ENCODE measurements at regions not wholly inside any gene's neighbourhood (a gene's known extent, or its start where the extent isn't known, plus 50 kb on each side); places are given as distances from the start of the nearest gene placed in this dataset.
"Not testable (repeated sequence)": the region's sequence is repeated elsewhere in the genome, so short reads cannot be mapped to it uniquely, and the experiment has no call there.

- DNase-seq (ENCODE audit: insufficient read length) (no peak), FAIRE-seq (no peak)
- no peak for TF ChIP-seq POLR2AphosphoS5 (IDR thresholded peaks at IDR 0.05; ENCODE audit: low read depth, low read length)
- no peak for TF ChIP-seq TAF1 (IDR thresholded peaks at IDR 0.05; ENCODE audit: borderline replicate concordance, low read depth, low read length)
- no peak for TF ChIP-seq POLR2A (IDR thresholded peaks at IDR 0.05; ENCODE audit: low read depth, low read length)
These were observed 353.1 kb upstream of the CXADR start for GRCh38 chr21:17159697-17160096.

GRCh38 chr21:17185674-17186073, 327.2 kb upstream of the CXADR start:
- FAIRE-seq = no peak
- no peak for DNase-seq (ENCODE audit: insufficient read length)
- no peak for TF ChIP-seq TAF1 (IDR thresholded peaks at IDR 0.05; ENCODE audit: borderline replicate concordance, low read depth, low read length)
- no peak for TF ChIP-seq POLR2A (IDR thresholded peaks at IDR 0.05; ENCODE audit: low read depth, low read length)
- no peak for TF ChIP-seq POLR2AphosphoS5 (IDR thresholded peaks at IDR 0.05; ENCODE audit: low read depth, low read length)

DNA sequence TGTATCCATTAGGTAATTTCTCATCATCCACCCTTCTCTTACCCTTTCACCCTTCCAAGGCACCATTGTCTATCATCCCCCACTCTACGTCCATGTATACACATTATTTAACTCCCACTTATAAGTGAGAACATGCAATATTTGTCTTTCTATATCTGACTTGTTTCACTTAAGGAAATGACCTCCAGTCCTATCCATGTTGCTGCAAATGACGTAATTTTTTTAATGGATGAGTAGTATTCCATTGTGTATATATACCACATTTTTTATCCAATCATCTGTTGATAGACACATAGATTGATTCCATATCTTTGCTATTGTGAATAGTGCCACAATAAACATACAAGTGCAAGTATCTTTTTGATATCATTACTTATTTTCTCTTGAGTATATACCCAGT, 322.9 kb upstream of the CXADR start:
- DNase-seq (ENCODE audit: insufficient read length) (no peak), FAIRE-seq (no peak)
- TF ChIP-seq POLR2A (IDR thresholded peaks at IDR 0.05; ENCODE audit: low read depth, low read length) (no peak), TAF1 (IDR thresholded peaks at IDR 0.05; ENCODE audit: borderline replicate concordance, low read depth, low read length) (no peak), POLR2AphosphoS5 (IDR thresholded peaks at IDR 0.05; ENCODE audit: low read depth, low read length) (no peak)

DNA sequence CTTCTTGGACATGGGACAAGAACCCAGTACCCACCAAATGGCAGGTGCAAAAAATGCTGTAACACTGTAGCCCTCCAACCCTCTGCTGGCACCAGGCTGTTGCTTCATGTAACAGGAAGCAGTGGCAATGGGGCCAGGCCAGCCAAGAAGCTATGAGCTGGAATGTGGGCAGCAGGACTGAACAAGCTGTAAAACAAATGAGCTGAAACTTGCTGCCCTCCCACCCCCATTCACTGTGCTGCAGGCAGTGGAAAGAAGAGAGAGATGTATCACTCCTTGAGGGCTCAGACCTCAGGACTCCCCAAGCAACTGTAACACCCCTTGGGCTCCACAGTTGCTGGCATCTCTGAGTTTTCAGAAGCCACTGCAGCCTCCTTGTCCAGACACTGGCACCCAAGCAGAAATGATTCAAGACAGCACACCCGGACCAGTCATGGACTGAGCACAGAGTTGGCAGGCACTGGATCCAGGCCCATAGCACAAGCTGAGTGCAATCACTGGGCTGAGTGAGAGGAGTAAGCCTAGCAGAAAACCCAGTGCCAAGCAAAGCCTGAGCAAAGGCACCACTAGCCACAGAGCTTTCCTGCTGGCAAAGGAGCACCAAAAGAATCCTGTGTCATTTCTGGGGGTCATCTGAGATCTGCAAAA, 321.4 kb upstream of the CXADR start:
- TF ChIP-seq POLR2A (IDR thresholded peaks at IDR 0.05; ENCODE audit: low read depth, low read length) (no peak), POLR2AphosphoS5 (IDR thresholded peaks at IDR 0.05; ENCODE audit: low read depth, low read length) (no peak), TAF1 (IDR thresholded peaks at IDR 0.05; ENCODE audit: borderline replicate concordance, low read depth, low read length) (no peak)
- FAIRE-seq (no peak), DNase-seq (ENCODE audit: insufficient read length) (no peak)

DNA sequence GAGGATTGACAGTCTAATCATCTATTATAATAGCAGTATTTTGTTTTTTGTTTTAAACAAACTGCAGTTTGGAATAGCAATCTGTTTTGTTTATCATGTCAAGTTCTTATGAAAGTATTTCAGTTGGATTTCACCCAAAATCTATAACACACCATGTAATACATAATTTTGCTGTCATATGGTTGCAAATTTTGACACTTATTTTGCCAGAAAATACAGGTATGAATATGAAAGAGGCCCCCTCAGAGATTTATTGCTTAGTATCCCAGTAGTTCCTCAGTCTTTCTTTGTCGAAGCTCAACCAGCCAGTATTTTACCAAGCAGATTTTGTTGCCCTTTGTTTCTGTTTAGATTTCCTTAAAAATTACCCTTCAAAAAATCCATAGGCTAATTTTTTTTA, 317.5 kb upstream of the CXADR start:
- DNase-seq (ENCODE audit: insufficient read length) (no peak), FAIRE-seq (no peak)
- no peak for TF ChIP-seq POLR2AphosphoS5 (IDR thresholded peaks at IDR 0.05; ENCODE audit: low read depth, low read length)
- no peak for TF ChIP-seq TAF1 (IDR thresholded peaks at IDR 0.05; ENCODE audit: borderline replicate concordance, low read depth, low read length)
- TF ChIP-seq POLR2A (IDR thresholded peaks at IDR 0.05; ENCODE audit: low read depth, low read length) = no peak

GRCh38 chr21:17195976-17196375, 316.9 kb upstream of the CXADR start:
- DNase-seq (ENCODE audit: insufficient read length) = no peak
- no peak for FAIRE-seq
- TF ChIP-seq POLR2AphosphoS5 (IDR thresholded peaks at IDR 0.05; ENCODE audit: low read depth, low read length) (no peak), TAF1 (IDR thresholded peaks at IDR 0.05; ENCODE audit: borderline replicate concordance, low read depth, low read length) (no peak), POLR2A (IDR thresholded peaks at IDR 0.05; ENCODE audit: low read depth, low read length) (no peak)

GRCh38 chr21:17196623-17197022, 316.2 kb upstream of the CXADR start:
- FAIRE-seq = no peak
- no peak for DNase-seq (ENCODE audit: insufficient read length)
- TF ChIP-seq POLR2A (IDR thresholded peaks at IDR 0.05; ENCODE audit: low read depth, low read length) (no peak), TAF1 (IDR thresholded peaks at IDR 0.05; ENCODE audit: borderline replicate concordance, low read depth, low read length) (no peak), POLR2AphosphoS5 (IDR thresholded peaks at IDR 0.05; ENCODE audit: low read depth, low read length) (no peak)

DNA sequence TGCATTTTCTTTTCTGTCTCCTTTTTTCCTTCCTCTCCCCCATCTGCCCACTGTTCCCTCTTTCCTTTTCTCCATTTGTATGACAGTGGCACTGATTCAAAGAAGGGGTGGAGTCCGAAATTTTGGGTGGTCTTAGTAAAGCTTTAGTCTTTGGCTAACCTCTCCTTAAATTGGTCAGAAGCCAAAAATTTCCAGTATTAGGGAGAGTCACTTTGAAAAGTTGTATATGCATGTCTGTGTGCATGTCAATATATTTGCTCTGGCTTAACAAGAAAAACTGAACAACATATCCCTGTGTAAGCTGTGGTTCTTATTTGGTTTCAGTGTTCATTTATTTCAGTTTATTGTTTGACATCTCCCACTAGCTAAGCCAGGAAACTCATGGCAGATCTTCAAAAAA, 314.8 kb upstream of the CXADR start:
- FAIRE-seq (no peak), DNase-seq (ENCODE audit: insufficient read length) (no peak)
- TF ChIP-seq POLR2A (IDR thresholded peaks at IDR 0.05; ENCODE audit: low read depth, low read length) (no peak), TAF1 (IDR thresholded peaks at IDR 0.05; ENCODE audit: borderline replicate concordance, low read depth, low read length) (no peak), POLR2AphosphoS5 (IDR thresholded peaks at IDR 0.05; ENCODE audit: low read depth, low read length) (no peak)

GRCh38 chr21:17200250-17200649, 312.6 kb upstream of the CXADR start:
- no peak for TF ChIP-seq POLR2AphosphoS5 (IDR thresholded peaks at IDR 0.05; ENCODE audit: low read depth, low read length)
- TF ChIP-seq POLR2A (IDR thresholded peaks at IDR 0.05; ENCODE audit: low read depth, low read length) = no peak
- no peak for TF ChIP-seq TAF1 (IDR thresholded peaks at IDR 0.05; ENCODE audit: borderline replicate concordance, low read depth, low read length)
- FAIRE-seq (no peak), DNase-seq (ENCODE audit: insufficient read length) (no peak)

GRCh38 chr21:17201741-17202260, 311.0 kb upstream of the CXADR start:
- TF ChIP-seq POLR2A (IDR thresholded peaks at IDR 0.05; ENCODE audit: low read depth, low read length) (no peak), POLR2AphosphoS5 (IDR thresholded peaks at IDR 0.05; ENCODE audit: low read depth, low read length) (no peak), TAF1 (IDR thresholded peaks at IDR 0.05; ENCODE audit: borderline replicate concordance, low read depth, low read length) (no peak)
- DNase-seq (ENCODE audit: insufficient read length) (no peak), FAIRE-seq (no peak)

- DNase-seq (ENCODE audit: insufficient read length) (no peak), FAIRE-seq (no peak)
- TF ChIP-seq POLR2AphosphoS5 (IDR thresholded peaks at IDR 0.05; ENCODE audit: low read depth, low read length) (no peak), POLR2A (IDR thresholded peaks at IDR 0.05; ENCODE audit: low read depth, low read length) (no peak), TAF1 (IDR thresholded peaks at IDR 0.05; ENCODE audit: borderline replicate concordance, low read depth, low read length) (no peak)
These were observed 298.0 kb upstream of the CXADR start for GRCh38 chr21:17214801-17215200.

DNA sequence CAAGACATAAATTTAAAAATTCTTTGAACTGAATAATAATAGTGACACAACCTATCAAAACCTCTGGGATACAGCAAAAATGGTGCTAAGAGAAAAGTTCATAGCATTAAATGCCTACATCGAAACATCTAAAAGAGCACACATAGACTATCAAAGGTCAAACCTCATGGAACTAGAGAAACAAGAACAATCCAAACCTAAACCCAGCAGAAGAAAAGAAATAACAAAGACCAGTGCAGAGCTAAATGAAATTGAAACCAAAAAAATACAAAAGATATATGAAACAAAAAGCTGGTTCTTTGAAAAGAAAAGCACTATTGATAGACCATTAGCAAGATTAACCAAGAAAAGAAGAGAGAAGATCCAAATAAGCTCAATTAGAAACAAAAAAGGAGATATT, 293.8 kb upstream of the CXADR start:
- not testable (repeated sequence) for FAIRE-seq; DNase-seq (ENCODE audit: insufficient read length)

All from GM12892 (cell line).